GM12874 (cell line): ENCODE measurements at regions not wholly inside any gene's neighbourhood (a gene's known extent, or its start where the extent isn't known, plus 50 kb on each side); places are given as distances from the start of the nearest gene placed in this dataset.

Experiments used
- CTCF ChIP-seq: IDR thresholded peaks from 2 replicates; pipeline ENCODE4 v1.5.1; 2011; ENCODE audit warnings: low read depth, mild to moderate bottlenecking, control low read depth, low read length, moderate library complexity; ENCODE audit not compliant: insufficient read depth

DNA sequence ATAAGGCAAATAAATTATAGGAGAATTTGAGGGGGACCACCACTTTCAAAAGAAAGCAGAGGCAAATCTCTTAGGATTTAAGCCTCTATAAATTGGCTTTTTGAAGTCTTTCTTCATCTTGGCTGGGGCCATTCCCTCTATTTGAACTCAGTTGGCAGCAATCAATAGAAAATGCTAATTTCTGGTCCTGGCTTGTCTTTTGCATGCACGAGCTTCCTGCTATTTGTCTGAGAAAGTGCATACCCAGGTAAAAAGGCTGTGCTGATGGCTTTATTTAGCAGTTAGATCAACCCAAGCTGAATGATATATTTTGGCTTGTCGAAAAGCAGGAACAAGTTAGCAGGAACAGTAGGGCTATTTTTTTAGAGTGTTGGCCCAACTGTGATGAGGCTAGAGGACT lies 64.1 kb upstream of the GRAMD1B start:
- TF ChIP-seq CTCF, result no peak

DNA sequence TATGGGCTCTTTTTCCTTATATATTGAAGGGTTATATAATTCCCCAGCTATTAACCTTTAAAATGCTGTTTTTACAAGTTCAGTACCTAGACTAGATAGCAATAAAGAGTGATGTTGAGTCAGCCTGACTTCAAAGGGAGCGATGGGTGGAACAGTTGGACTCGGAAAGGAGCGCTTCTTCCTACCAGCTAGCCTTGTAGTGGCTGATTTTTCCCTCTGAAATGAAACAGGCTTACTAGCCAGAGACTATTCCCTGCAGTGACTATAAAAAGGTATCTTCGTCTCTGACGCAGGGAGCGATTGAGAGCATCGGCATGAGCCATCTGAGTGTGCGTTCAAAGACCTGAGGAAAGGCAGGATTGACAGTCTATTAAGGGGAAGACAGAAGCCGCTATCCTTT lies 66.0 kb upstream of the GRAMD1B start:
- TF ChIP-seq CTCF, result no peak

DNA sequence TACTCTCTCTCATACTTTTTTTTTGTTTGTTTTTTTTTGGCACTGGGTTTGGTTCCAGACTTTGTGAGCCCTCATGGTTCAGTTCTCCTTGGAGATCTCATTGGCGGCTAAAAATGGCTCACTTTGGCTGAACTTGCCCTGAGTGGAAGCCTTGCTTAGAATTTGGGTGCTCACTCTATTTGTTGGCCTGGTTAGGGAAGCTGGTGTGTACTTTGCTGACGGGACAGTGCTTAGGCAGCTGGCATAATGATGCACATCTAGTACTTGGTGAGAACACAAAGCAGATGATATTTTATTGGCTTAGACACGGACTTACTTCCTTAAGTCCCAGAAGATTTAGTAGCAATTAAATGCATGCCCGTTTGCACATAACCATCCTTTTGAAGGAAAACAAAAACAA lies 66.5 kb upstream of the GRAMD1B start:
- no peak for TF ChIP-seq CTCF

DNA sequence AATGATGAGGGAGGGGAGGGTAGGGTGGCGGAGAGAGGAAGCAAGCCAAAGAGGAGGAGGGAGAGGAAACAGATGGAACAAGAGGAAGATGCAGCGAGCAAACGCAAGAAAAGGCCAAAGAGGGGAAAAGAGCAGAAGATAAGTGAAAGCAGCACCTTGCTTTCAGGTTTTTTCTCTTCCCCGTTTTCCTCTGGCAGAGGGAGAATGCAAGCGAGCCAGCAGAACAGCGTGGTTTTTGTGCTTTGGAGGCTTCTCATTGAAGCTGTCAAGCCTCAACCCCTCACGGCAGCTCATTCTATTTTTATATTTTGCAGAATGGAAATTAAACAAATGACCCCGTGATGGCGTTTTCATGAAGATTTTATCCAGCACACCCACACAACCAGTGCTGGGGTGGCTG lies 67.1 kb upstream of the GRAMD1B start:
- no peak for TF ChIP-seq CTCF

DNA sequence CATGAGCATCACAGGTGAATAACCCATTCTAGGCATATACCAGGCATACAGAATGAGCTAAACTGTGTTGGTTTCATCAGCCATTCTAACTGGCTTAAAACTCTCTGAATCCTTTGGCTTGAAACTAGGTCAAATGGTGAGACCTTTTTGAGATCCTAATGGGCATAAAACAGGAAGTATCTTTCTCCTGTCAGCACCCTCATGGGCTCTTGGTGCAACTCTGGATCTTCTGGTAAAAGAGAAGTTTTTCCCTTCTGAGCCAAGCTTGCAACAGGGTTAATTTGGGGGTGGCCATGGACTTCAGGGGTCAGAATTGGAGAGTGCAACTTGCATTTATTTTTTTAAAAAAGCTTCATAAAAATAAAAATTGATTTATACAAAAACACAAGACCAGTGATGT lies 67.9 kb upstream of the GRAMD1B start:
- no peak for TF ChIP-seq CTCF

DNA sequence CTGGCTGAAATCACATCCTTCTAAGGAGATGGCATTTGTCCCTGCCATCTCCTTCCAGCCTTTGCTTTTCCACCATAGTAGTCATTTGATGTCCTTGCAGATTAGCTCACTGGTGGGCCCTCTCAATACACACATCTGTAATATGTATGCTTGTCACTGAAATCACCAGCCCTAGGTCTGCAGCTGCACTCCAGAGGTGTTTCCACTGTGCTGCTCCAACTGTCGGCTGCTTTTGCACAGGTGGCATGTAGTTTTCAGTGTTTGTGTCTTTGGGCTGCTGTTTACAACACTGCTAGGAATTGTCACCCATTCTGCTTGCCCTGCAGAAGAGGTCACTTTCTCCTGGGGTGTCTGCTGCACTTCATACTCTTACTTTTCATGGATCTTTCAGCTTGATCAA lies 69.0 kb upstream of the GRAMD1B start:
- no peak for TF ChIP-seq CTCF

- no peak for TF ChIP-seq CTCF
Observed at GRCh38 chr11:123360267-123360936, 69.7 kb upstream of the GRAMD1B start.
